ENCODE measurements at regions not wholly inside any gene's neighbourhood (a gene's known extent, or its start where the extent isn't known, plus 50 kb on each side); places are given as distances from the start of the nearest gene placed in this dataset.

DNA sequence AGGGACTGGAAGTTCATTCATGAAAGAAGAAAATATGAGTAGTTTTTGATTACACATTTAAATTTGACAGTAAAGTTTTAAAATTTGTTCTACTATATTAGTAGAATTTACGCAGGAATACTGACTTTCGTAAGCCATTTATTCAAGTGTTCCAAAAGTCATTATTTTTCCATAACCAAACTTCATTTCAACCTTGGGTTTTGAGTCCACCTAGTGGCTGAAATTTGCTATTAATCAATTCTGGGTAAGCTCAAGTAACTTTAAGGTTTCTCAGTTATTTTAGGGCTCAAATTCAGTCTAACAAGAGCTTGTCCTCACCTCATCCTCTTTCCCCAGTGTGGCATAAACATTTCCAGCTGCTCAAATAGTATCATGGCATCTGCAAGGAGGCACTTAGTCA is 175.4 kb downstream of the SH3BGRL start:
- Histone ChIP-seq H4K20me1 (ENCODE audit: insufficient read depth, low read length) (no peaks in the 10 kb centered on the region), H3K9me3 (ENCODE audit: low read depth, low read length) (no peaks in the 10 kb centered on the region), H3K4me1 (ENCODE audit: insufficient read depth, low read length) (no peaks in the 10 kb centered on the region), H3K27me3 (ENCODE audit: insufficient read depth, low read length) (no peaks in the 10 kb centered on the region), H3K4me3 (ENCODE audit: insufficient read depth, low read length) (no peak overlapping the region), H3K27ac (ENCODE audit: low read depth, low read length) (no peak overlapping the region), H2AFZ (ENCODE audit: low read length) (no peak overlapping the region), H3K4me2 (ENCODE audit: insufficient read depth, low read length) (no peak overlapping the region), H3K79me2 (ENCODE audit: insufficient read depth, low read length) (no peaks in the 10 kb centered on the region), H3K36me3 (ENCODE audit: insufficient read depth, low read length) (no peaks in the 10 kb centered on the region)
- DNase-seq (ENCODE audit: insufficient read length, low spot score, missing footprints): no peak
- TF ChIP-seq CTCF (IDR thresholded peaks at IDR 0.05; ENCODE audit: extremely low read depth, low read depth, low read length): peak; percentile 60

GRCh38 chrX:81378560-81378959 is 176.7 kb downstream of the SH3BGRL start:
- no peak overlapping the region for H3K4me2 ChIP-seq (ENCODE audit: insufficient read depth, low read length)
- no peaks in the 10 kb centered on the region for H3K27me3 ChIP-seq (ENCODE audit: insufficient read depth, low read length)
- H3K9me3 ChIP-seq (ENCODE audit: low read depth, low read length): no peaks in the 10 kb centered on the region
- DNase-seq (ENCODE audit: insufficient read length, low spot score, missing footprints): no peak
- H3K4me1 ChIP-seq (ENCODE audit: insufficient read depth, low read length): no peaks in the 10 kb centered on the region
- H3K36me3 ChIP-seq (ENCODE audit: insufficient read depth, low read length): no peaks in the 10 kb centered on the region
- H2AFZ ChIP-seq (ENCODE audit: low read length): no peak overlapping the region
- no peak for TF ChIP-seq CTCF (IDR thresholded peaks at IDR 0.05; ENCODE audit: extremely low read depth, low read depth, low read length)
- H3K79me2 ChIP-seq (ENCODE audit: insufficient read depth, low read length): no peaks in the 10 kb centered on the region
- no peak overlapping the region for H3K4me3 ChIP-seq (ENCODE audit: insufficient read depth, low read length)
- H4K20me1 ChIP-seq (ENCODE audit: insufficient read depth, low read length): no peaks in the 10 kb centered on the region
- H3K27ac ChIP-seq (ENCODE audit: low read depth, low read length): no peak overlapping the region

GRCh38 chrX:81390237-81390636 is 188.3 kb downstream of the SH3BGRL start:
- Histone ChIP-seq H3K27me3 (ENCODE audit: insufficient read depth, low read length) (no peaks in the 10 kb centered on the region), H3K79me2 (ENCODE audit: insufficient read depth, low read length) (no peaks in the 10 kb centered on the region), H3K27ac (ENCODE audit: low read depth, low read length) (no peak overlapping the region), H3K4me1 (ENCODE audit: insufficient read depth, low read length) (no peaks in the 10 kb centered on the region), H4K20me1 (ENCODE audit: insufficient read depth, low read length) (no peaks in the 10 kb centered on the region), H3K9me3 (ENCODE audit: low read depth, low read length) (no peaks in the 10 kb centered on the region), H3K4me3 (ENCODE audit: insufficient read depth, low read length) (no peak overlapping the region), H2AFZ (ENCODE audit: low read length) (no peak overlapping the region), H3K4me2 (ENCODE audit: insufficient read depth, low read length) (no peak overlapping the region), H3K36me3 (ENCODE audit: insufficient read depth, low read length) (no peaks in the 10 kb centered on the region)
- DNase-seq (ENCODE audit: insufficient read length, low spot score, missing footprints): no peak
- no peak for TF ChIP-seq CTCF (IDR thresholded peaks at IDR 0.05; ENCODE audit: extremely low read depth, low read depth, low read length)

DNA sequence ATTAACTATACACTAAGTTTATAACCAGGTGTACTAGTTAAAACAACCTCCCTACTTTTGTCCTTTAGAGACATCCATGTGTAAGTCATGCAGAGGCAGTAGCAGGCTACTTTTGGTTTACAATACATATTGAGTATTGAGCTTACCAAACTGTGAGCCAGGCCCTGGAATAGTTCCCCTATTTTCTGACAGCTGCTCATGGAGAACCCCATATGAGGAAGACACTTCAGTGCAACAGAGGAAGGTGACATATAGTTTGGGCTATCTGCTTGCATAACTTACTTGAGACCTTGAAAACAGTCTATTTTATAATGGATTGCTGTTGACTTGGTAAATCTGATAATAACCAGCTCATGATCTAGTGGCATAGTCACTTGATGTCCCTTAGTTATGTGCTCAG is 190.5 kb downstream of the SH3BGRL start:
- no peak for DNase-seq (ENCODE audit: insufficient read length, low spot score, missing footprints)

More for the DNA sequence above, 190.5 kb downstream of the SH3BGRL start:
- Histone ChIP-seq H3K4me3 (ENCODE audit: insufficient read depth, low read length) (no peak overlapping the region), H3K27me3 (ENCODE audit: insufficient read depth, low read length) (no peaks in the 10 kb centered on the region), H3K4me2 (ENCODE audit: insufficient read depth, low read length) (no peak overlapping the region), H2AFZ (ENCODE audit: low read length) (no peak overlapping the region), H3K9me3 (ENCODE audit: low read depth, low read length) (no peaks in the 10 kb centered on the region), H3K27ac (ENCODE audit: low read depth, low read length) (no peak overlapping the region), H3K79me2 (ENCODE audit: insufficient read depth, low read length) (no peaks in the 10 kb centered on the region), H3K36me3 (ENCODE audit: insufficient read depth, low read length) (no peaks in the 10 kb centered on the region), H4K20me1 (ENCODE audit: insufficient read depth, low read length) (no peaks in the 10 kb centered on the region), H3K4me1 (ENCODE audit: insufficient read depth, low read length) (no peaks in the 10 kb centered on the region)
- TF ChIP-seq CTCF (IDR thresholded peaks at IDR 0.05; ENCODE audit: extremely low read depth, low read depth, low read length): no peak
